Activated CD4-positive, CD25-positive, alpha-beta regulatory T cell treated with anti-CD3 and anti-CD28 coated beads, Interleukin-2, amount 50 U/mL, for 24 hours (primary cell): ENCODE measurements at regions not wholly inside any gene's neighbourhood (a gene's known extent, or its start where the extent isn't known, plus 50 kb on each side); places are given as distances from the start of the nearest gene placed in this dataset.
A peak's percentile ranks its signal among the peaks of the same experiment; 100 is the strongest.
"Not testable (repeated sequence)": the region's sequence is repeated elsewhere in the genome, so short reads cannot be mapped to it uniquely, and the experiment has no call there.

Source experiments
- ATAC-seq, 2 donors: fragments of 150-1000 bp; cut with Tn5 transposase; one replicate each; pipeline ENCODE4 v1.10.0; 2021; ENCODE audit warnings: mild to moderate bottlenecking in 1 of 2, moderate library complexity in 1 of 2

- no peak for ATAC-seq
Observed at GRCh38 chr6:152811785-152812184, 61.2 kb downstream of the VIP start.

DNA sequence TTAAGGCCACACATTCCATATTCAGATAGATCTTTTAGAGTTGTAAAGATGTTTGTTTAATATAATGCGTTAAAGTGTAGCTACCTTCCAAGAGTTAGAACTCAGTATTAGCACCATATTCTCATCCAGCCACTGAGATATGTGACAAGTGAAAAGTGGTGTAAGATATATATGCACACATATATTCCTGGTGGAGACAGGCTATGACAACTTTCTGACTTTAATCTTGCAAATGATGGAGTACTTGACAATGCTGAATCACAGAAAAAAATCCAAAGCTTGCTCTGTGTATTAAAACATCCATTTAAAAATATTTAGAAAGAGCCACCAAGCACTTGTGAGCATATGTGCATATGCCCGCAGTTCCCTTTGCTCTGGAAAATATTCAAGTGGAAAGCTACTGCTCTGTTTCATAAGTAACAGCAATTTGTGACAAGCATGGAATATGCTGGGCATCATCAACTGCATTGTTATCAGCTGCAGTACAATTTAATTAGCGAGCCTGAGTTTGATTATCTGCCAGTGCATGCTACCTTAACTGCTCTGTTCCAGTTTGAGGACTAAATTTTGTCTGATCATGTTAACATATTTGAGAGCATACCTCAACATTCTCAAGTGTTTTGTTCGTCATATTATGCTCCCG lies 64.8 kb downstream of the VIP start:
- no peak for ATAC-seq

GRCh38 chr6:152816055-152816454 lies 65.5 kb downstream of the VIP start:
- no peak for ATAC-seq

DNA sequence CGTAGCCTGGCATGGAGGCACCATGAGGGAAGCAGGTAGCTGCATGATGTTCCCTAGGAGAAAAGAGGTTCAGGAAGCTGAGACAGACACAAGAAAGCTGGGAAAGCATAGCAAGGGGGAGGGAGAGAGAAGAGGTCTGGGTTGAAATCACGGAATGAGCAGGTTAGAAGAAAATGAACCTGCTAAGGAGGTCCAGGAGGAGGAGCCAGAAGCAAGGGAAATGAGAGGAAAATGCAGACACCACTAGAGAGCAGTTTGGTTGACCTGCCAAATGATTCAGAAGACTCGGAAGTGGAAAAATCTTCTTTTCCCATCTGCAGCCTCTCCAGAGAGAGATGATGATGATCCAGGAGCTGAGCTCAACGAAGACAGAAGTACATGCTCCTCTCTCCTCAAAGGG lies 70.9 kb downstream of the VIP start:
- ATAC-seq = no peak

DNA sequence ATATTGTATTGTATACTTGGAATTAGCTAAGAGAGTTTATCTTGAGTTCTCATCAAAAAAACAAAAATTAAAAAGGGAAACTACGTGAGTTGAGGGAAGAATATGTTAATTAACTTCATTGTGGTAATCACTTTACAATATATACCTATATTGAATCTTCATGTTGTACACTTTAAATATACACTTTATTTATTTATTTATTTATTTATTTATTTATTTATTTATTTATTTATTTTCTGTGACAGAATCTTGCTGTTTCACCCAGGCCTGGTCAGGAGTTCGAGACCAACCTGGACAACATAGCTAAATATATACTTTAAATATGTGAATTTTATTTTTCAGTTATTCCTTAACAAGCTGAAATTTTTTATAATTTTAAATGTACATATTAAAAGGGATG lies 74.1 kb downstream of the VIP start:
- ATAC-seq = no peak

DNA sequence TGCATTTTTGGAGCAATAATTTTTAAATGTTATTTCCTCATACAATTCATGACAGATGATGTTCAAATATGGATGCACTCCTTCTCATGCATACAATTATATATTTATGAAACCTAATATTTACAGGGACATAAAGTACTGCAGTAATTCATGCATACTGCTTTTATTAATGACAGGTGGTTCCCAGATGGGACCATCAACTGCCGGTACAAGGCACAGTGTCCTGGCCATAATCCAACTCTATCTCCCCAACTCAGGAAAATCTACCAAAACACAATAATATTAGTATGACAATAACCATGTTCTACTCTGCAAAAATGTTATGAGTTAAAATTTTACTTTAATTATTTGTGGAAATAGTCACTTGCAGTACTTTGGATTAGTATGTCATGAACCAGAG lies 77.8 kb downstream of the VIP start:
- no peak for ATAC-seq

DNA sequence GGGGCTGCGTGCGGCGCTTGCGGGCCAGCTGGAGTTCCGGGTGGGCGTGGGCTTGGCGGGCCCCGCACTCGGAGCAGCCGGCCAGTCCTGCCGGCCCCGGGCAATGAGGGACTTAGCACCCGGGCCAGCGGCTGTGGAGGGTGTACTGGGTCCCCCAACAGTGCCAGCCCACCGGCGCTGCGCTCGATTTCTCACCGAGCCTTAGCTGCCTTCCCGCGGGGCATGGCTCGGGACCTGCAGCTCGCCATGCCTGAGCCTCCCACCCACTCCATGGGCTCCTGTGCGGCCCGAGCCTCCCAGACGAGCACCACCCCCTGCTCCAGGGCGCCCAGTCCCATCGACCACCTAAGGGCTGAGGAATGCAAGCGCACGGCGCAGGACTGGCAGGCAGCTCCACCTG lies 83.8 kb downstream of the VIP start:
- not testable (repeated sequence) for ATAC-seq

DNA sequence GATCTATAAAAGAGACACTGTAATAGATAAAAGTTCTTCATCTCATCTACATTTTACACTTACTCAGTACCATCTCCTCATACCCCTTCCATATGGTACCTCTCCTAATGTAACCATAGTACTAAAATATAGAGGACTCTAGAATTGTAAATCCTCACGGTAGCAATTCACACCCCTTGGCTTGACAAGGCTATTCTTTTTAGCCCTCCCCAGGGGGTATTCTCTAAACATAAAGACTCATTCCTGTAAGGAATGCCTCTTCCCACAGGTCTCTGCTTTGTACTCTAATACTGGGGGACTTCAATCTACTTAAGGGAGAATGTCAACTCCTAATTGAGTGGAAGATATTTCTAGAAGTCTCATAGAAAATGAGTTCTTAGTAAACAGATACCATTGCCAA lies 85.9 kb downstream of the VIP start:
- ATAC-seq = no peak

- ATAC-seq = no peak
Observed at GRCh38 chr6:152845421-152845820, 94.8 kb downstream of the VIP start.

DNA sequence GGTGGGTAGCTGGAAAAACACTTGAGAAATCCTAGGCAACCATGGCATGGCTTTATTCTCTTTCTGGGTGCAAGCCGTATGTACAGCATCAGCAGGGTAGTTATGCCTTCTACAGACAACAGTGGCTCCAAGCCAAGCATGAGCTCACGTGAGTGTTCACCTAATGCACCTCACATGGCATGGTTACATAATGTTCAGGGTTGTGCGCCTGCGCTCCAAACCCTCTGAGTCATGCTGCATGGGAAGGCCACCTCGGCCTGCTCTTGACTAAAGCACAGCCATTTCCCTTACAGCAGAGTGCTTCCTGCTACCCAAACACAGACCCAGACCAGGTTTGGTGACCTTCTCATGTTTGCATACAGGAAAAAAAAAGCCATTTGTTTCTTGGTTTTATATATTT lies 96.2 kb downstream of the VIP start:
- ATAC-seq = no peak

DNA sequence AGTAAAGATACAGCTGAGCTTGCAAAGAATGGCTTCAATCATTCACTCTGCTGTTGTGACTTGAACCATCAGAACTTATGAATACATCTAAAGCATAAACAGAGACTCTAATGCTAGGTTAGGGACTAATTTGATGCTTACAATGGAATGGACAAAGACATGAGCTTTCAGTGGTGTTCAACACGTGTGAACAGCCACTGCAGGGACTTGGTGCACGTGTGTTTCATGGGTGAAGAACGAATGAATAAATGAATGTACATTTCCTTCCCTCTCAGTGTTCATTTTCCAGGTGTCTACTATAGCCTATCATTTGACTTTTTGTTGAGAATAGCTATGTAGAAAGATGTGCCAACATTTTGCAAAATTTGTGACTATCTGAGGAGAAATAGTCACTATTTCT lies 98.3 kb downstream of the VIP start:
- no peak for ATAC-seq

- no peak for ATAC-seq
Observed at GRCh38 chr6:152854086-152854795, 103.6 kb downstream of the VIP start.

GRCh38 chr6:152858141-152858540 lies 107.5 kb downstream of the VIP start:
- ATAC-seq = no peak

DNA sequence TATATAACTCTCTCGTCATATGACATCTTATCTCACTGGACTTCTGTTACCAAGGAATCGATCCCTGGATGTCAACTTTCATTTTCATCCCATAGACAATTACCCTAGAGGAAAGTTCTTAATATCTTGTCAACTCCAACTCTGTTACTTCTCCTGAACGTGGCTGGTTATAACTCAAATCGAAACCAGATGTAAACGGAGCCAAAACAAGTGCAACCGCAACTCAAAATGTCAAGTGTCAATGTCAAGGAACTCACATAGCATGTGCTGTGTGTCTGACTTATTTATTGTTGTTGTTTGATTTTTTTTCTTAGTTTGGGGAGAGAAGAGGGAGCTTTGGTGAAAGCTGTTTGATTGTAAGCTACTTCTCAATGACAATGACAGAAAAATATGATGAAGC lies 108.6 kb downstream of the VIP start:
- ATAC-seq = no peak

DNA sequence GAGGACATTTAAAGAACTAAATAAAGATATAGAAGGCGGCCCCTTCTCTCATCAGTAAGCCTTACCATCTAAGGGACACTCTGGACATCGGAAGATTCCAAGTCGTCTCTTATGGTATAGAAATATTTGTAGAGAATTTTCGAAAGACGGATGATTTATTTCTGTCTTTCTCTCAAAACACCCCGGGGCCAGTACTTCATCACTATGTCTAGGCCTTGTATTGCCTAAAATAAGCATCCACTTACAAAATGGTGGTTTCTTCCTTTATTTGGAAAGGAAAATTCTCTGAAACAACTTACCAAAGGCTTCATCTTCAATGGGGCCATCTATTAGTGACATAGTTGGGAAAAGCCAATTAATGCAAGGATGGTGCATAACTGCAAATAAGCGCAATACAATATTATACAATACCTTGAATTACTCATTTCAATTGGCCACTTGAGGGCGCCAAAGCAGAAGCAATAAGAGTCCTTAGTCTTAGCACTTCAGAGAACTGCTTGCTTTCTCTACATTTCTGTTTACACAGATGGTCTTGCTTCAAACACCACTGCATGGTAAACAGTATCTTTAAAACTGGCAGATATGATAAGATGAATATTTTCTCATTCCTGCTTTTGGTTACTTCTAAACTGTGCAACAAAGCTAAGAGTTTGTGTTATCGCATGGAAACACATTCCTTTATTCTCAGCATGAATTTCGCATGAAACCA lies 113.2 kb downstream of the VIP start:
- ATAC-seq = peak; percentile 65

GRCh38 chr6:152874267-152874666 lies 108.6 kb downstream of the FBXO5 start:
- no peak for ATAC-seq

GRCh38 chr6:152874846-152875568 lies 107.8 kb downstream of the FBXO5 start:
- ATAC-seq = no peak

GRCh38 chr6:152879681-152880080 lies 103.2 kb downstream of the FBXO5 start:
- ATAC-seq = no peak

- no peak for ATAC-seq
Observed at GRCh38 chr6:152893187-152893586, 89.7 kb downstream of the FBXO5 start.

DNA sequence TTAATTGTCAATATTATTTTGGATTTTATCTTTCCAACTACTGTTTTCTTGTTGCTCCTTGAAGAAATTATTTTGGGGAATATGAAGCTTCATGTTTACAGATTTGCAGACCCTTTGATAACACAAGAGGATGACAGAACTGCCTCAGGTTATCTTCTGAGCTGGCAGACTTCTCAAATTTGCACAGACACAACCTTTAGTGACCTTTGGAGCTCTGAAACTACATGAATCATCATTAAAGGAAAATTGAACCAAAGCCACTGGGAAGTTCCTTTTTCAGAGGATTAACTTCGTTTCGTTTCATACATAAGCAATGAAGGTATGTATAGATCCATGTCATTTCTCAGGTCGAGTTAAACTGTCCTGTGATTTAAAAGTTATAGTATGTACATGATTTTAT lies 85.9 kb downstream of the FBXO5 start:
- ATAC-seq = no peak

DNA sequence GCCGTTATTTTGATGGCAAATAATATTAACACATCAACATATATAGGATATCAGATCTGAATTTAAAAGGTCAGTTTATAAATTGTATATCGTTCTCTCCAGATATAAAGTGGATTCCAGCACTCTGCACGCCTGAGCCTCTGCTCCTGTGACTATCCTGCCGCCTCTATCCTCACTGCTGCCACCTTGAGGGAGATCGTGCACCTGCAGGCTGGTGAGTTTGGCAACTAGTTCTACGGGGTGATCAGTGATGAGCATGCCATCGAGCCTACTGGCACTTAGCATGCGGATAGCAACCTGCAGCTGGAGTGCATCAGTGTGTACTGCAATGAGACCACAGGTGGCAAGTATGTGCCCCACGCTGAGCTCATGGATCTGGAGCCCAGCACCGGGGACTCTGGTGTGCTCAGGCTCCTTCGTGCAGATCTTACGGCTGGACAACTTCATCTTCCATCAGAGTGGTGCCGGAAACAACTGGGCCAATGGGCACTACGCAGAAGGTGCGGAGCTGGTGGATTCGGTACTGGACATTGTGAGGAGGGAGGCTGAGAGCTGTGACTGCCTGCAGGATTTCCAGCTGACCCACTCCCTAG lies 84.9 kb downstream of the FBXO5 start:
- peak; percentile 70 to 72 for ATAC-seq

- ATAC-seq = no peak
Observed at GRCh38 chr6:152904678-152905077, 78.2 kb downstream of the FBXO5 start.
